ENCODE measurements at regions not wholly inside any gene's neighbourhood (a gene's known extent, or its start where the extent isn't known, plus 50 kb on each side); places are given as distances from the start of the nearest gene placed in this dataset.

DNA sequence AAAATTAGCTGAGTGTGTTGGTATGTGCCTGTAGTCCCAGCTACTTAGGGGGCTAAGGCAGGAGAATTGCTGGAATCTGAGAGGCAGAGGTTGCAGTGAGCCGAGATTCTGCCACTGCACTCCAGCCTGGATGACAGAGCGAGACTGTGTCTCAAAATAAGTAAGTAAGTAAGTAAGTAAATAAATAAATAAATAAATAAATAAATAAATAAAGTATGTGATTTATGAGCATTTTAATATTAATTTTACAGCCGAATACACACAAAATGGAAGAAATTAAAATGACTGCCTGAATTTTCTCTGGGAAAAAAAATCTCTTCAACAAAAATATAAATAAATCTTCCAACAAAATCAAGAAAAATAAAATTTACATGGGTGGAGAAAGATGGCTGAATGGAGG lies 740.7 kb downstream of the CDH18 start (continued):
- no peak for TF ChIP-seq ZKSCAN3 (CRISPR knock-in tag; IDR thresholded peaks at IDR 0.05)
- no peak for TF ChIP-seq SPI1 (IDR thresholded peaks at IDR 0.05; ENCODE audit: borderline replicate concordance, low read depth, low read length)
- TF ChIP-seq SRSF3 (IDR thresholded peaks at IDR 0.05; ENCODE audit: insufficient read depth, low read length) = no peak
- TF ChIP-seq SIN3A (IDR thresholded peaks at IDR 0.05; ENCODE audit: borderline replicate concordance in 2 of 2, control insufficient read depth in 1 of 2, low read depth in 2 of 2, low read length in 2 of 2) = no peak
- TF ChIP-seq ZNF668 (CRISPR knock-in tag; IDR thresholded peaks at IDR 0.05) = no peak
- TF ChIP-seq TGIF2 (CRISPR knock-in tag; IDR thresholded peaks at IDR 0.05) = no peak

GRCh38 chr5:19256036-19256435 lies 732.0 kb downstream of the CDH18 start:
- Histone ChIP-seq H3K27ac (ENCODE audit: extremely low read depth, low read depth, low read length) (no peak overlapping the region), H3K9me1 (ENCODE audit: control insufficient read depth, insufficient read depth, low read length) (no peaks in the 10 kb centered on the region), H3K9me3 (replicated peaks; ENCODE audit: control insufficient read depth, insufficient read depth, low read depth, low read length) (no peaks in the 10 kb centered on the region), H3K4me1 (replicated peaks in 1 of 2; ENCODE audit: control insufficient read depth in 2 of 2, insufficient read depth in 2 of 2, low read length in 2 of 2) (no peaks in the 10 kb centered on the region), H4K20me1 (replicated peaks; ENCODE audit: control insufficient read depth, insufficient read depth, low read length) (no peaks in the 10 kb centered on the region), H3K36me3 (ENCODE audit: control insufficient read depth, insufficient read depth, low read length) (no peaks in the 10 kb centered on the region), H3K4me2 (ENCODE audit: insufficient read depth, low read length) (no peak overlapping the region), H3K9ac (ENCODE audit: insufficient read depth in 1 of 2, low read depth in 2 of 2, low read length in 2 of 2) (no peak overlapping the region), H3K4me3 (no peak overlapping the region), H2AFZ (ENCODE audit: low read depth, low read length) (no peak overlapping the region), H3K79me2 (ENCODE audit: control insufficient read depth, insufficient read depth, low read length) (no peaks in the 10 kb centered on the region), H3K27me3 (ENCODE audit: control insufficient read depth in 2 of 2, insufficient read depth in 2 of 2, low read length in 2 of 2) (no peaks in the 10 kb centered on the region)
- in situ Hi-C loops (cut with MboI) (no loop called here), intact Hi-C loops (cut with micrococcal nuclease) (no loop called here)
- no peak for DNase-seq (ENCODE audit: extremely low read depth in 1 of 4, low spot score in 3 of 4)
- 8% methylated on average over 1 of the region's 1 CpG for WGBS (ENCODE audit: insufficient coverage, low coverage, missing lambda C conversion rate)
- TF ChIP-seq, protein P1, sequence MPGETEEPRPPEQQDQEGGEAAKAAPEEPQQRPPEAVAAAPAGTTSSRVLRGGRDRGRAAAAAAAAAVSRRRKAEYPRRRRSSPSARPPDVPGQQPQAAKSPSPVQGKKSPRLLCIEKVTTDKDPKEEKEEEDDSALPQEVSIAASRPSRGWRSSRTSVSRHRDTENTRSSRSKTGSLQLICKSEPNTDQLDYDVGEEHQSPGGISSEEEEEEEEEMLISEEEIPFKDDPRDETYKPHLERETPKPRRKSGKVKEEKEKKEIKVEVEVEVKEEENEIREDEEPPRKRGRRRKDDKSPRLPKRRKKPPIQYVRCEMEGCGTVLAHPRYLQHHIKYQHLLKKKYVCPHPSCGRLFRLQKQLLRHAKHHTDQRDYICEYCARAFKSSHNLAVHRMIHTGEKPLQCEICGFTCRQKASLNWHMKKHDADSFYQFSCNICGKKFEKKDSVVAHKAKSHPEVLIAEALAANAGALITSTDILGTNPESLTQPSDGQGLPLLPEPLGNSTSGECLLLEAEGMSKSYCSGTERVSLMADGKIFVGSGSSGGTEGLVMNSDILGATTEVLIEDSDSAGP (CRISPR knock-in tag; IDR thresholded peaks at IDR 0.05) = no peak
- TF ChIP-seq ZNF124 (CRISPR knock-in tag; IDR thresholded peaks at IDR 0.05) = no peak
- TF ChIP-seq ZNF146 (CRISPR knock-in tag; IDR thresholded peaks at IDR 0.05; ENCODE audit: unreplicated experiment) = no peak
- TF ChIP-seq TFE3 (CRISPR knock-in tag; IDR thresholded peaks at IDR 0.05) = no peak
- no peak for TF ChIP-seq ZEB2 (IDR thresholded peaks at IDR 0.05)
- no peak for TF ChIP-seq MAX (CRISPR knock-in tag; IDR thresholded peaks at IDR 0.05)
- no peak for TF ChIP-seq POLR3A (IDR thresholded peaks at IDR 0.05; ENCODE audit: borderline replicate concordance, extremely low read depth, insufficient read depth, insufficient read length)
- no peak for TF ChIP-seq BCL6 (CRISPR knock-in tag; IDR thresholded peaks at IDR 0.05)
- ATAC-seq = no peak
- no peak for FAIRE-seq
- CTCF ChIA-PET (ENCODE audit: low intra/inter-chr PET ratio) = no interaction called here
- POLR2A ChIA-PET = no interaction called here
- no TSS peak for BruUV-seq (replicated peaks)
